Mesendoderm (in vitro differentiated cells): ENCODE measurements at regions not wholly inside any gene's neighbourhood (a gene's known extent, or its start where the extent isn't known, plus 50 kb on each side); places are given as distances from the start of the nearest gene placed in this dataset.

ENCODE experiments used
- DNase-seq: peaks from one replicate; pipeline ENCODE4 v3.0.0; 2013
- H2AK5ac ChIP-seq: 2 replicates; pipeline ENCODE4 v1.6.1; 2013; ENCODE audit warnings: low read length, inconsistent platforms
- H2BK120ac ChIP-seq: 2 replicates; pipeline ENCODE4 v1.6.1; 2013; ENCODE audit warnings: low read depth, mild to moderate bottlenecking, low read length, moderate library complexity, mixed read lengths
- H2BK15ac ChIP-seq: replicated peaks from 2 replicates; pipeline ENCODE4 v1.6.1; 2013; ENCODE audit warnings: low read depth, mild to moderate bottlenecking, moderate library complexity
- H2BK5ac ChIP-seq: 2 replicates; pipeline ENCODE4 v1.6.1; 2013; ENCODE audit warnings: low read length, inconsistent platforms
- H3K18ac ChIP-seq: 2 replicates; pipeline ENCODE4 v1.6.1; 2013; ENCODE audit warnings: mild to moderate bottlenecking, low read length, mixed read lengths
- H3K23ac ChIP-seq: one replicate; pipeline ENCODE4 v1.6.1; 2013; ENCODE audit warnings: low read length
- H3K27ac ChIP-seq: 2 replicates; pipeline ENCODE4 v1.5.1; 2013; ENCODE audit warnings: low read depth, mild to moderate bottlenecking, inconsistent platforms, low read length, moderate library complexity
- H3K27me3 ChIP-seq: 2 replicates; pipeline ENCODE4 v1.6.1; 2013; ENCODE audit warnings: low read length, control low read depth, mild to moderate bottlenecking, inconsistent platforms; ENCODE audit not compliant: insufficient read depth, poor library complexity
- H3K36me3 ChIP-seq: 2 replicates; pipeline ENCODE4 v1.6.1; 2013; ENCODE audit warnings: low read length, inconsistent platforms; ENCODE audit not compliant: control insufficient read depth, insufficient read depth
- H3K4ac ChIP-seq: one replicate; pipeline ENCODE4 v1.6.1; 2013; ENCODE audit warnings: low read depth, mild to moderate bottlenecking, low read length, moderate library complexity
- H3K4me1 ChIP-seq: 2 replicates; pipeline ENCODE4 v1.6.1; 2013; ENCODE audit warnings: low read depth, low read length, inconsistent platforms; ENCODE audit not compliant: control insufficient read depth
- H3K4me2 ChIP-seq: 2 replicates; pipeline ENCODE4 v1.6.1; 2013; ENCODE audit warnings: low read length
- H3K4me3 ChIP-seq: 2 replicates; pipeline ENCODE4 v1.5.1; 2013; ENCODE audit warnings: mild to moderate bottlenecking, low read length
- H3K56ac ChIP-seq: one replicate; pipeline ENCODE4 v1.6.1; 2013; ENCODE audit warnings: low read length
- H3K79me1 ChIP-seq: 2 replicates; pipeline ENCODE4 v1.6.1; 2013; ENCODE audit warnings: low read length, inconsistent platforms
- H3K79me2 ChIP-seq: 2 replicates; pipeline ENCODE4 v1.6.1; 2013; ENCODE audit warnings: mild to moderate bottlenecking, low read length; ENCODE audit not compliant: control insufficient read depth, insufficient read depth
- H3K9ac ChIP-seq: 2 replicates; pipeline ENCODE4 v1.6.1; 2013; ENCODE audit warnings: low read length, inconsistent platforms
- H4K5ac ChIP-seq: one replicate; pipeline ENCODE4 v1.6.1; 2013; ENCODE audit warnings: low read length
- H4K8ac ChIP-seq: one replicate; pipeline ENCODE4 v1.6.1; 2013; ENCODE audit warnings: low read depth, mild to moderate bottlenecking, control low read depth, low read length, moderate library complexity
- WGBS: extraction: QIAGEN DNeasy Blood & Tissue Kit; methylation state at CpG from one replicate; pipeline ENCODE4 v1.1.7; 2013; ENCODE audit warnings: low lambda C conversion rate, missing lambda C conversion rate; ENCODE audit not compliant: insufficient coverage; ENCODE audit errors: extremely low coverage; 5-methylcytosine and 5-hydroxymethylcytosine counted together

GRCh38 chr3:5798809-5799208 is 611.3 kb downstream of the EDEM1 start:
- no peak overlapping the region for H2BK15ac ChIP-seq
- H4K5ac ChIP-seq: no peak overlapping the region
- H3K36me3 ChIP-seq: no peaks in the 10 kb centered on the region
- H3K79me1 ChIP-seq: no peaks in the 10 kb centered on the region
- no peak overlapping the region for H3K23ac ChIP-seq
- H3K79me2 ChIP-seq: no peaks in the 10 kb centered on the region
- H3K27ac ChIP-seq: no peak overlapping the region
- H3K18ac ChIP-seq: no peak overlapping the region
- no peak overlapping the region for H3K9ac ChIP-seq
- no peak overlapping the region for H4K8ac ChIP-seq
- no peak for DNase-seq
- H3K4me2 ChIP-seq: no peak overlapping the region
- no CpG with 5 or more reads among the region's 2 CpGs for WGBS
- H3K56ac ChIP-seq: no peak overlapping the region
- no peak overlapping the region for H2BK5ac ChIP-seq
- no peak overlapping the region for H3K4ac ChIP-seq
- H2AK5ac ChIP-seq: no peak overlapping the region
- H2BK120ac ChIP-seq: no peak overlapping the region
- H3K4me1 ChIP-seq: no peaks in the 10 kb centered on the region
- H3K27me3 ChIP-seq: no peaks in the 10 kb centered on the region
- H3K4me3 ChIP-seq: no peak overlapping the region

- no peak overlapping the region for H3K4me2 ChIP-seq
- H3K36me3 ChIP-seq: no peaks in the 10 kb centered on the region
- H3K79me1 ChIP-seq: no peaks in the 10 kb centered on the region
- H2BK15ac ChIP-seq: no peak overlapping the region
- no peak overlapping the region for H3K9ac ChIP-seq
- no peak overlapping the region for H3K18ac ChIP-seq
- H3K4me1 ChIP-seq: no peaks in the 10 kb centered on the region
- H3K27me3 ChIP-seq: no peaks in the 10 kb centered on the region
- H3K56ac ChIP-seq: no peak overlapping the region
- H3K23ac ChIP-seq: no peak overlapping the region
- no peak overlapping the region for H3K4me3 ChIP-seq
- no peak overlapping the region for H4K8ac ChIP-seq
- no peak overlapping the region for H3K4ac ChIP-seq
- no peak overlapping the region for H4K5ac ChIP-seq
- no peak overlapping the region for H2BK5ac ChIP-seq
- DNase-seq: no peak
- H3K79me2 ChIP-seq: no peaks in the 10 kb centered on the region
- no peak overlapping the region for H2AK5ac ChIP-seq
- no peak overlapping the region for H3K27ac ChIP-seq
- H2BK120ac ChIP-seq: no peak overlapping the region
Observed at GRCh38 chr3:5799398-5799797, 611.9 kb downstream of the EDEM1 start.

- Histone ChIP-seq H3K4me3 (no peak overlapping the region), H3K4ac (no peak overlapping the region), H3K4me2 (no peak overlapping the region), H3K79me1 (no peaks in the 10 kb centered on the region), H2AK5ac (no peak overlapping the region), H2BK5ac (no peak overlapping the region), H4K8ac (no peak overlapping the region), H3K18ac (no peak overlapping the region), H4K5ac (no peak overlapping the region), H2BK15ac (no peak overlapping the region), H3K36me3 (no peaks in the 10 kb centered on the region), H3K9ac (no peak overlapping the region), H2BK120ac (no peak overlapping the region), H3K23ac (no peak overlapping the region), H3K4me1 (no peaks in the 10 kb centered on the region), H3K27ac (no peak overlapping the region), H3K79me2 (no peaks in the 10 kb centered on the region), H3K27me3 (no peaks in the 10 kb centered on the region), H3K56ac (no peak overlapping the region)
- DNase-seq: no peak
- WGBS: no CpG with 5 or more reads among the region's 4 CpGs
Observed at GRCh38 chr3:5800965-5801364, 613.5 kb downstream of the EDEM1 start.

GRCh38 chr3:5806192-5806591 is 618.7 kb downstream of the EDEM1 start:
- Histone ChIP-seq H3K79me2 (no peaks in the 10 kb centered on the region), H3K27ac (no peak overlapping the region), H3K79me1 (no peaks in the 10 kb centered on the region), H2BK15ac (no peak overlapping the region), H3K4me3 (no peak overlapping the region), H3K9ac (no peak overlapping the region), H3K4me1 (no peaks in the 10 kb centered on the region), H3K36me3 (no peaks in the 10 kb centered on the region), H3K27me3 (no peaks in the 10 kb centered on the region), H2BK120ac (no peak overlapping the region), H3K23ac (no peak overlapping the region), H3K56ac (no peak overlapping the region), H2BK5ac (no peak overlapping the region), H3K4ac (no peak overlapping the region), H3K4me2 (no peak overlapping the region), H4K8ac (no peak overlapping the region), H3K18ac (no peak overlapping the region), H2AK5ac (no peak overlapping the region), H4K5ac (no peak overlapping the region)
- peak; percentile 66 for DNase-seq
- no CpG with 5 or more reads among the region's 1 CpG for WGBS

GRCh38 chr3:5809586-5810246 is 622.2 kb downstream of the EDEM1 start:
- no peak overlapping the region for H2BK120ac ChIP-seq

GRCh38 chr3:5811016-5811415 is 623.5 kb downstream of the EDEM1 start:
- H2BK5ac ChIP-seq: no peak overlapping the region
- DNase-seq: no peak
- H3K36me3 ChIP-seq: no peaks in the 10 kb centered on the region
- H3K4me3 ChIP-seq: no peak overlapping the region
- no peaks in the 10 kb centered on the region for H3K27me3 ChIP-seq
- WGBS: no CpG with 5 or more reads among the region's 3 CpGs
- no peak overlapping the region for H3K9ac ChIP-seq
- no peak overlapping the region for H3K23ac ChIP-seq
- no peak overlapping the region for H2BK120ac ChIP-seq
- H3K4me2 ChIP-seq: no peak overlapping the region
- no peaks in the 10 kb centered on the region for H3K4me1 ChIP-seq
- H3K27ac ChIP-seq: no peak overlapping the region
- H2BK15ac ChIP-seq: no peak overlapping the region
- no peaks in the 10 kb centered on the region for H3K79me2 ChIP-seq
- H3K4ac ChIP-seq: no peak overlapping the region
- H4K8ac ChIP-seq: no peak overlapping the region
- no peaks in the 10 kb centered on the region for H3K79me1 ChIP-seq
- no peak overlapping the region for H3K56ac ChIP-seq
- H3K18ac ChIP-seq: no peak overlapping the region
- no peak overlapping the region for H4K5ac ChIP-seq
- H2AK5ac ChIP-seq: no peak overlapping the region

More at GRCh38 chr3:5809586-5810246, 622.2 kb downstream of the EDEM1 start:
- Histone ChIP-seq H3K79me2 (no peaks in the 10 kb centered on the region), H3K4me1 (no peaks in the 10 kb centered on the region), H3K18ac (no peak overlapping the region), H3K36me3 (no peaks in the 10 kb centered on the region), H3K4me3 (no peak overlapping the region), H3K4ac (no peak overlapping the region), H3K4me2 (no peak overlapping the region), H3K56ac (no peak overlapping the region), H4K5ac (no peak overlapping the region), H3K23ac (no peak overlapping the region), H2AK5ac (no peak overlapping the region), H3K27me3 (no peaks in the 10 kb centered on the region), H4K8ac (no peak overlapping the region), H3K27ac (no peak overlapping the region), H2BK15ac (no peak overlapping the region), H3K9ac (no peak overlapping the region), H2BK5ac (no peak overlapping the region), H3K79me1 (no peaks in the 10 kb centered on the region)
- WGBS: no CpG with 5 or more reads among the region's 9 CpGs
- no peak for DNase-seq
